Endothelial cell of umbilical vein (primary cell): ENCODE measurements at regions not wholly inside any gene's neighbourhood (a gene's known extent, or its start where the extent isn't known, plus 50 kb on each side); places are given as distances from the start of the nearest gene placed in this dataset.

Source experiments
- BruUV-seq: library from RNA; stranded (reverse); fragments of 400-500 nt; replicated peaks from 2 replicates; lab custom pipeline; 2021; lab: Mats Ljungman, UMichigan
- CTCF ChIA-PET: fragments of 300-600, 350-600 bp; sonication (Branson Sonifier 250); formaldehyde crosslinking; loops from one replicate; lab custom pipeline; 2021; ENCODE audit warnings: antibody characterized with exemption, inconsistent platforms; lab: Charles Lee
- POLR2A ChIA-PET: fragments of 300-600, 350-600 bp; sonication (Branson Sonifier 250); formaldehyde crosslinking; loops from one replicate; lab custom pipeline; 2021; ENCODE audit warnings: antibody characterized with exemption, inconsistent platforms; lab: Charles Lee
- DNase-seq: peaks from one replicate; pipeline ENCODE4 v3.0.0-alpha.2; 2011; ENCODE audit warnings: low read depth, low spot score
- FAIRE-seq: peaks from 2 replicates; lab custom pipeline; 2011; peaks lifted over from hg19 to GRCh38; lab: Jason Lieb, UNC
- H2AFZ ChIP-seq: 2 replicates; pipeline ENCODE4 v1.6.0; 2012; ENCODE audit warnings: low read depth, low read length, control low read depth, inconsistent platforms
- H3K27ac ChIP-seq: 2 replicates; pipeline ENCODE4 v1.5.1; 2011; ENCODE audit warnings: low read depth, mild to moderate bottlenecking, control low read depth, low read length, moderate library complexity; ENCODE audit not compliant: insufficient read depth
- H3K27me3 ChIP-seq, 2 experiments: 2 replicates each; pipeline versions ENCODE4 v1.6.0 to v1.6.1; 2011; ENCODE audit warnings: low read length in 2 of 2, mixed read lengths in 1 of 2; ENCODE audit not compliant: control insufficient read depth in 2 of 2, insufficient read depth in 2 of 2
- H3K36me3 ChIP-seq, 2 experiments: 2 replicates in 1 of 2; 3 replicates in 1 of 2; pipeline ENCODE4 v1.5.1; 2011; ENCODE audit warnings: low read length in 2 of 2, mild to moderate bottlenecking in 1 of 2, moderate library complexity in 1 of 2; ENCODE audit not compliant: control insufficient read depth in 2 of 2, insufficient read depth in 2 of 2; ENCODE audit errors: extremely low read depth in 1 of 2
- H3K4me1 ChIP-seq: 3 replicates; pipeline ENCODE4 v1.5.1; 2011; ENCODE audit warnings: mild to moderate bottlenecking, low read length; ENCODE audit not compliant: control insufficient read depth, insufficient read depth; ENCODE audit errors: extremely low read depth
- H3K4me2 ChIP-seq: 2 replicates; pipeline ENCODE4 v1.6.1; 2011; ENCODE audit warnings: low read length, control low read depth, mixed read lengths; ENCODE audit not compliant: insufficient read depth
- H3K4me3 ChIP-seq, 3 experiments: fragments of 200-600 bp in 1 of 3; sonication (generic), shearing (Covaris generic) in 1 of 3; replicated peaks in 1 of 3; 2 replicates each; pipeline ENCODE4 v1.5.1; 2011 to 2016; ENCODE audit warnings: control low read depth in 3 of 3, low read length in 3 of 3, mild to moderate bottlenecking in 2 of 3, inconsistent platforms in 1 of 3, low read depth in 1 of 3, moderate library complexity in 1 of 3; ENCODE audit not compliant: insufficient read depth in 1 of 3
- H3K79me2 ChIP-seq: 2 replicates; pipeline ENCODE4 v1.6.0; 2012; ENCODE audit warnings: low read length, inconsistent platforms; ENCODE audit not compliant: control insufficient read depth, insufficient read depth
- H3K9ac ChIP-seq: replicated peaks from 2 replicates; pipeline ENCODE3; 2011; ENCODE audit warnings: low read length, control low read depth; ENCODE audit not compliant: insufficient read depth; ENCODE audit errors: extremely low read depth
- H3K9me1 ChIP-seq: replicated peaks from 3 replicates; pipeline ENCODE4 v1.6.0; 2011; ENCODE audit warnings: mild to moderate bottlenecking, low read length; ENCODE audit not compliant: control insufficient read depth, insufficient read depth; ENCODE audit errors: extremely low read depth
- H3K9me3 ChIP-seq: replicated peaks from 2 replicates; pipeline ENCODE4 v1.5.1; 2012; ENCODE audit warnings: low read length, inconsistent platforms; ENCODE audit not compliant: control insufficient read depth, insufficient read depth
- H4K20me1 ChIP-seq: replicated peaks from 2 replicates; pipeline ENCODE3; 2011; ENCODE audit warnings: mild to moderate bottlenecking, low read length; ENCODE audit not compliant: control insufficient read depth, insufficient read depth; ENCODE audit errors: extremely low read depth
- CTCF ChIP-seq, 2 donors: IDR thresholded peaks; 1 replicate in 1 of 2; 2 replicates in 1 of 2; pipeline ENCODE4 v1.5.1; 2011; ENCODE audit warnings: low read length in 2 of 2, mild to moderate bottlenecking in 2 of 2, moderate library complexity in 2 of 2, control low read depth in 1 of 2, inconsistent platforms in 1 of 2, low read depth in 1 of 2; ENCODE audit not compliant: insufficient read depth in 1 of 2; ENCODE audit errors: extremely low read depth in 1 of 2
- EZH2 ChIP-seq: IDR thresholded peaks from 2 replicates; pipeline ENCODE4 v1.6.1; 2012; ENCODE audit warnings: borderline replicate concordance, low read depth, mild to moderate bottlenecking, moderate library complexity, low read length, inconsistent platforms; ENCODE audit not compliant: severe bottlenecking
- FOS ChIP-seq: IDR thresholded peaks from 2 replicates; pipeline ENCODE4 v1.6.1; 2011; ENCODE audit warnings: mild to moderate bottlenecking, low read length, moderate library complexity, borderline replicate concordance; ENCODE audit not compliant: insufficient read depth
- GATA2 ChIP-seq: IDR thresholded peaks from 2 replicates; pipeline ENCODE4 v1.7.0; 2011; ENCODE audit warnings: low read depth, mild to moderate bottlenecking, moderate library complexity, mixed read lengths, low read length; ENCODE audit not compliant: insufficient read length, insufficient read depth
- JUN ChIP-seq: IDR thresholded peaks from 2 replicates; pipeline ENCODE4 v1.6.1; 2011; ENCODE audit warnings: borderline replicate concordance, low read depth; ENCODE audit not compliant: insufficient read length, insufficient read depth
- MAX ChIP-seq: IDR thresholded peaks from 2 replicates; pipeline ENCODE4 v1.6.1; 2011; ENCODE audit not compliant: insufficient read depth, insufficient read length
- MYC ChIP-seq: IDR thresholded peaks from one replicate; pipeline ENCODE4 v1.6.1; 2011; ENCODE audit warnings: mild to moderate bottlenecking, low read depth, low read length
- POLR2A ChIP-seq: IDR thresholded peaks from 2 replicates; pipeline ENCODE4 v1.6.1; 2012; ENCODE audit warnings: low read depth, mild to moderate bottlenecking, control low read depth, low read length
- POLR2AphosphoS5 ChIP-seq: IDR thresholded peaks from 2 replicates; pipeline ENCODE4 v1.6.1; 2012; ENCODE audit warnings: low read depth, mild to moderate bottlenecking, control low read depth, low read length, moderate library complexity; ENCODE audit not compliant: insufficient read depth
- dilution Hi-C: fragments of 300-500 bp; cut with MboI; formaldehyde crosslinking; loops from one replicate; pipeline ENCODE4 v1.15.0; 2019; ENCODE audit warnings: low sequenced_read_pairs; ENCODE audit not compliant: extremely low pct_ligation_motif_present
- intact Hi-C: fragments of 100-400 bp; cut with micrococcal nuclease; formaldehyde crosslinking; loops from one replicate; pipeline ENCODE4 v1.10.0; 2022

GRCh38 chr4:25588206-25588605 is 67.4 kb upstream of the SLC34A2 start:
- CTCF ChIA-PET, result interaction anchor here (1.4 to 4.4 kb wide), 2 partner anchors 11 to 146 kb away, joined by 3 to 16 read pairs; no protein-coding TSS in a partner anchor
- no TSS peak for BruUV-seq
- no peaks in the 10 kb centered on the region for H3K4me1 ChIP-seq
- no peak overlapping the region for H2AFZ ChIP-seq
- H3K27me3 ChIP-seq, result no peaks in the 10 kb centered on the region
- no peak overlapping the region for H3K9ac ChIP-seq
- H3K9me1 ChIP-seq, result no peaks in the 10 kb centered on the region
- POLR2A ChIA-PET, result no interaction called here
- no peak for TF ChIP-seq POLR2AphosphoS5
- TF ChIP-seq JUN, result no peak
- TF ChIP-seq FOS, result no peak
- no peak for TF ChIP-seq MAX
- no peak for TF ChIP-seq GATA2
- TF ChIP-seq POLR2A, result no peak
- TF ChIP-seq CTCF (IDR thresholded peaks at IDR 0.05; ENCODE audit: extremely low read depth in 1 of 2, insufficient read depth in 1 of 2, low read depth in 1 of 2, low read length in 2 of 2), result no peak
- TF ChIP-seq EZH2, result no peak
- TF ChIP-seq MYC, result no peak
- no peaks in the 10 kb centered on the region for H3K79me2 ChIP-seq
- no peaks in the 10 kb centered on the region for H3K9me3 ChIP-seq
- no peaks in the 10 kb centered on the region for H4K20me1 ChIP-seq
- no peak overlapping the region for H3K27ac ChIP-seq
- FAIRE-seq (no peak), DNase-seq (no peak)
- H3K4me3 ChIP-seq, result no peak overlapping the region
- no peaks in the 10 kb centered on the region for H3K36me3 ChIP-seq
- no peak overlapping the region for H3K4me2 ChIP-seq
- intact Hi-C loops (no loop called here), dilution Hi-C loops (no loop called here)
